Neural crest cell (in vitro differentiated cells): ENCODE measurements at regions not wholly inside any gene's neighbourhood (a gene's known extent, or its start where the extent isn't known, plus 50 kb on each side); places are given as distances from the start of the nearest gene placed in this dataset.

Source experiments
- DNase-seq: peaks from one replicate; pipeline ENCODE4 v3.0.0; 2021; ENCODE audit warnings: low read depth, mixed read lengths, low spot score
- H3K27ac Mint-ChIP-seq: one replicate; pipeline ENCODE4 v1.8.0; 2021; ENCODE audit warnings: mild to moderate bottlenecking, mixed read lengths; ENCODE audit not compliant: unreplicated experiment
- H3K27me3 Mint-ChIP-seq: 2 replicates; pipeline ENCODE4 v1.8.0; 2021; ENCODE audit warnings: low read depth, mild to moderate bottlenecking, mixed read lengths
- H3K36me3 Mint-ChIP-seq: 2 replicates; pipeline ENCODE4 v1.8.0; 2021; ENCODE audit warnings: low read depth, mild to moderate bottlenecking, mixed read lengths
- H3K4me1 Mint-ChIP-seq: 2 replicates; pipeline ENCODE4 v1.8.0; 2021; ENCODE audit warnings: mixed read lengths
- H3K4me3 Mint-ChIP-seq: one replicate; pipeline ENCODE4 v1.8.0; 2021; ENCODE audit warnings: mild to moderate bottlenecking, mixed read lengths
- H3K9me3 Mint-ChIP-seq: 2 replicates; pipeline ENCODE4 v1.8.0; 2021; ENCODE audit warnings: mixed read lengths
- CTCF ChIP-seq: fragments of 200-600 bp; sonication (generic); conservative IDR thresholded peaks from 2 replicates; pipeline ENCODE4 v1.5.0; 2021; ENCODE audit warnings: antibody characterized with exemption, mild to moderate bottlenecking

GRCh38 chr10:57979491-57979890, 288.2 kb downstream of the IPMK start:
- Mint-ChIP-seq H3K27me3 (no peaks in the 10 kb centered on the region), H3K9me3 (peaks cover 7% of the 10 kb centered on the region), H3K36me3 (no peaks in the 10 kb centered on the region), H3K4me1 (no peaks in the 10 kb centered on the region), H3K27ac (no peak overlapping the region), H3K4me3 (no peak overlapping the region)
- TF ChIP-seq CTCF = no peak
- DNase-seq = no peak

- no peak overlapping the region for H3K4me3 Mint-ChIP-seq
- H3K27me3 Mint-ChIP-seq = no peaks in the 10 kb centered on the region
- no peak overlapping the region for H3K27ac Mint-ChIP-seq
- no peak for DNase-seq
- H3K9me3 Mint-ChIP-seq = peaks cover 9% of the 10 kb centered on the region
- H3K36me3 Mint-ChIP-seq = no peaks in the 10 kb centered on the region
- no peak for TF ChIP-seq CTCF
- no peaks in the 10 kb centered on the region for H3K4me1 Mint-ChIP-seq
Observed at GRCh38 chr10:57977262-57977661, 290.4 kb downstream of the IPMK start.

- Mint-ChIP-seq H3K9me3 (peaks cover 9% of the 10 kb centered on the region), H3K27ac (no peak overlapping the region), H3K4me1 (no peaks in the 10 kb centered on the region), H3K27me3 (no peaks in the 10 kb centered on the region), H3K36me3 (no peaks in the 10 kb centered on the region), H3K4me3 (no peak overlapping the region)
- TF ChIP-seq CTCF = no peak
- DNase-seq = no peak
Observed at GRCh38 chr10:57973451-57973850, 294.2 kb downstream of the IPMK start.

- DNase-seq = no peak
- no peaks in the 10 kb centered on the region for H3K36me3 Mint-ChIP-seq
- H3K27ac Mint-ChIP-seq = no peak overlapping the region
- no peak overlapping the region for H3K4me3 Mint-ChIP-seq
- no peaks in the 10 kb centered on the region for H3K27me3 Mint-ChIP-seq
- no peak for TF ChIP-seq CTCF
- H3K9me3 Mint-ChIP-seq = peaks cover 6% of the 10 kb centered on the region
- H3K4me1 Mint-ChIP-seq = no peaks in the 10 kb centered on the region
Observed at GRCh38 chr10:57972783-57973182, 294.9 kb downstream of the IPMK start.

- H3K27ac Mint-ChIP-seq = no peak overlapping the region
- no peaks in the 10 kb centered on the region for H3K4me1 Mint-ChIP-seq
- H3K9me3 Mint-ChIP-seq = no peaks in the 10 kb centered on the region
- H3K36me3 Mint-ChIP-seq = no peaks in the 10 kb centered on the region
- no peak for TF ChIP-seq CTCF
- DNase-seq = no peak
- H3K27me3 Mint-ChIP-seq = no peaks in the 10 kb centered on the region
- H3K4me3 Mint-ChIP-seq = no peak overlapping the region
Observed at GRCh38 chr10:57968328-57969016, 299.2 kb downstream of the IPMK start.
